22Rv1 (cell line): ENCODE measurements at regions not wholly inside any gene's neighbourhood (a gene's known extent, or its start where the extent isn't known, plus 50 kb on each side); places are given as distances from the start of the nearest gene placed in this dataset.

Experiments used
- H3K27ac ChIP-seq: fragments of 450-650 bp; 2 replicates; pipeline ENCODE4 v1.5.1; 2017
- CTCF ChIP-seq: fragments of 450-650 bp; IDR thresholded peaks from 2 replicates; pipeline ENCODE4 v1.5.1; 2017; ENCODE audit warnings: mild to moderate bottlenecking
- ZFX ChIP-seq: fragments of 450-650 bp; IDR thresholded peaks from 2 replicates; pipeline ENCODE4 v1.6.1; 2017; ENCODE audit warnings: antibody characterized with exemption, borderline replicate concordance

- H3K27ac ChIP-seq = no peak overlapping the region
- no peak for TF ChIP-seq CTCF
- no peak for TF ChIP-seq ZFX
These were observed 1295.8 kb upstream of the ADGRL3 start for GRCh38 chr4:59904331-59904730.

GRCh38 chr4:59920416-59920815 lies 1279.7 kb upstream of the ADGRL3 start:
- no peak overlapping the region for H3K27ac ChIP-seq
- TF ChIP-seq ZFX = no peak
- TF ChIP-seq CTCF = no peak

GRCh38 chr4:59925290-59925689 lies 1274.8 kb upstream of the ADGRL3 start:
- TF ChIP-seq ZFX = no peak
- no peak for TF ChIP-seq CTCF
- H3K27ac ChIP-seq = no peak overlapping the region

GRCh38 chr4:59936566-59936965 lies 1263.6 kb upstream of the ADGRL3 start:
- H3K27ac ChIP-seq = no peak overlapping the region
- TF ChIP-seq CTCF = no peak
- TF ChIP-seq ZFX = no peak

- no peak for TF ChIP-seq ZFX
- TF ChIP-seq CTCF = no peak
These were observed 1262.0 kb upstream of the ADGRL3 start for GRCh38 chr4:59938166-59938565.

GRCh38 chr4:59945277-59945676 lies 1254.8 kb upstream of the ADGRL3 start:
- TF ChIP-seq ZFX = no peak
- TF ChIP-seq CTCF = no peak
- H3K27ac ChIP-seq = no peak overlapping the region

More at GRCh38 chr4:59938166-59938565, 1262.0 kb upstream of the ADGRL3 start:
- no peak overlapping the region for H3K27ac ChIP-seq

- no peak for TF ChIP-seq ZFX
- TF ChIP-seq CTCF = no peak
- H3K27ac ChIP-seq = no peak overlapping the region
These were observed 1254.4 kb upstream of the ADGRL3 start for GRCh38 chr4:59945716-59946115.
